22Rv1 (cell line): ENCODE measurements at regions not wholly inside any gene's neighbourhood (a gene's known extent, or its start where the extent isn't known, plus 50 kb on each side); places are given as distances from the start of the nearest gene placed in this dataset.

ENCODE experiments used
- ZFX ChIP-seq: fragments of 450-650 bp; IDR thresholded peaks from 2 replicates; pipeline ENCODE4 v1.6.1; 2017; ENCODE audit warnings: antibody characterized with exemption, borderline replicate concordance
- TF ChIP-seq, protein P1 (sequence below): fragments of 450-650 bp; IDR thresholded peaks from 2 replicates; pipeline ENCODE4 v1.5.1; 2017; ENCODE audit warnings: mild to moderate bottlenecking

DNA sequence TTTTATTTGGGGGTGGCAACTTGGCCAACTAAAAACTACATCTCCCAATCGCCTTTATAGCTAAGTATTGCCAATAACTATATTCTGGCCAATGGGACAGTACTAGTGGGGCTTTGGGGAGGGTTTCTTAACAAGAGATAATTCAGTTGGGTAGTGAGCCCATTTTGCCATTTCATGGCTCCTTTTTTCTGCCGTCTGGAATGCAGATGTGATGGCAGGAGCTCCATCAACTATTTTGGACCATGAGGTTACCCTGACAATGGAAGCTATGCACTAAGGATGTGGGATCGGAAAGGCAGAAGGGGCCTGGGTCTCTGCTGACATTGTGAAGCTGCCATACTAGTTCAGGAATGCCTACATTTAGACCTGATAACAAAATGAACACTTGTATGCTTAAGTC lies 67.0 kb upstream of the FOXC1 start:
- TF ChIP-seq, protein P1, sequence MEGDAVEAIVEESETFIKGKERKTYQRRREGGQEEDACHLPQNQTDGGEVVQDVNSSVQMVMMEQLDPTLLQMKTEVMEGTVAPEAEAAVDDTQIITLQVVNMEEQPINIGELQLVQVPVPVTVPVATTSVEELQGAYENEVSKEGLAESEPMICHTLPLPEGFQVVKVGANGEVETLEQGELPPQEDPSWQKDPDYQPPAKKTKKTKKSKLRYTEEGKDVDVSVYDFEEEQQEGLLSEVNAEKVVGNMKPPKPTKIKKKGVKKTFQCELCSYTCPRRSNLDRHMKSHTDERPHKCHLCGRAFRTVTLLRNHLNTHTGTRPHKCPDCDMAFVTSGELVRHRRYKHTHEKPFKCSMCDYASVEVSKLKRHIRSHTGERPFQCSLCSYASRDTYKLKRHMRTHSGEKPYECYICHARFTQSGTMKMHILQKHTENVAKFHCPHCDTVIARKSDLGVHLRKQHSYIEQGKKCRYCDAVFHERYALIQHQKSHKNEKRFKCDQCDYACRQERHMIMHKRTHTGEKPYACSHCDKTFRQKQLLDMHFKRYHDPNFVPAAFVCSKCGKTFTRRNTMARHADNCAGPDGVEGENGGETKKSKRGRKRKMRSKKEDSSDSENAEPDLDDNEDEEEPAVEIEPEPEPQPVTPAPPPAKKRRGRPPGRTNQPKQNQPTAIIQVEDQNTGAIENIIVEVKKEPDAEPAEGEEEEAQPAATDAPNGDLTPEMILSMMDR, result no peak
- no peak for TF ChIP-seq ZFX
